ENCODE measurements at regions not wholly inside any gene's neighbourhood (a gene's known extent, or its start where the extent isn't known, plus 50 kb on each side); places are given as distances from the start of the nearest gene placed in this dataset.

- DNase-seq (ENCODE audit: low read depth in 4 of 4, low spot score in 2 of 4): no peak
Observed at GRCh38 chr6:9428421-9429172, 986.3 kb downstream of the TFAP2A start.

- DNase-seq (ENCODE audit: low read depth in 4 of 4, low spot score in 2 of 4): no peak
Observed at GRCh38 chr6:9422138-9422537, 986.8 kb upstream of the SLC35B3 start.

- no peak for DNase-seq (ENCODE audit: low read depth in 4 of 4, low spot score in 2 of 4)
Observed at GRCh38 chr6:9420316-9421015, 985.1 kb upstream of the SLC35B3 start.

- no peak for DNase-seq (ENCODE audit: low read depth in 4 of 4, low spot score in 2 of 4)
Observed at GRCh38 chr6:9417400-9417799, 982.1 kb upstream of the SLC35B3 start.

GRCh38 chr6:9412951-9413559 lies 977.7 kb upstream of the SLC35B3 start:
- no peak for DNase-seq (ENCODE audit: low read depth in 4 of 4, low spot score in 2 of 4)

GRCh38 chr6:9409126-9409525 lies 973.8 kb upstream of the SLC35B3 start:
- DNase-seq (ENCODE audit: low read depth in 4 of 4, low spot score in 2 of 4): no peak

GRCh38 chr6:9408402-9409117 lies 973.2 kb upstream of the SLC35B3 start:
- no peak for DNase-seq (ENCODE audit: low read depth in 4 of 4, low spot score in 2 of 4)

- no peak for DNase-seq (ENCODE audit: low read depth in 4 of 4, low spot score in 2 of 4)
Observed at GRCh38 chr6:9405825-9406224, 970.5 kb upstream of the SLC35B3 start.

GRCh38 chr6:9405369-9405768 lies 970.0 kb upstream of the SLC35B3 start:
- DNase-seq (ENCODE audit: low read depth in 4 of 4, low spot score in 2 of 4): no peak

- no peak for DNase-seq (ENCODE audit: low read depth in 4 of 4, low spot score in 2 of 4)
Observed at GRCh38 chr6:9404351-9405146, 969.2 kb upstream of the SLC35B3 start.

- DNase-seq (ENCODE audit: low read depth in 4 of 4, low spot score in 2 of 4): no peak
Observed at GRCh38 chr6:9403736-9404135, 968.4 kb upstream of the SLC35B3 start.

- DNase-seq (ENCODE audit: low read depth in 4 of 4, low spot score in 2 of 4): no peak
Observed at GRCh38 chr6:9401960-9402359, 966.6 kb upstream of the SLC35B3 start.

GRCh38 chr6:9399916-9400315 lies 964.6 kb upstream of the SLC35B3 start:
- DNase-seq (ENCODE audit: low read depth in 4 of 4, low spot score in 2 of 4): no peak

GRCh38 chr6:9398767-9399373 lies 963.5 kb upstream of the SLC35B3 start:
- no peak for DNase-seq (ENCODE audit: low read depth in 4 of 4, low spot score in 2 of 4)

- DNase-seq (ENCODE audit: low read depth in 4 of 4, low spot score in 2 of 4): no peak
Observed at GRCh38 chr6:9398071-9398766, 962.9 kb upstream of the SLC35B3 start.

- no peak for DNase-seq (ENCODE audit: low read depth in 4 of 4, low spot score in 2 of 4)
Observed at GRCh38 chr6:9388596-9388995, 953.3 kb upstream of the SLC35B3 start.

- DNase-seq (ENCODE audit: low read depth in 4 of 4, low spot score in 2 of 4): no peak
Observed at GRCh38 chr6:9380568-9380967, 945.2 kb upstream of the SLC35B3 start.

GRCh38 chr6:9373308-9373707 lies 938.0 kb upstream of the SLC35B3 start:
- no peak for DNase-seq (ENCODE audit: low read depth in 4 of 4, low spot score in 2 of 4)

GRCh38 chr6:9370480-9370879 lies 935.1 kb upstream of the SLC35B3 start:
- DNase-seq (ENCODE audit: low read depth in 4 of 4, low spot score in 2 of 4): no peak
